DMS153 treated with DMSO at 0.1 percent for 48 hours (cell line): ENCODE measurements at regions not wholly inside any gene's neighbourhood (a gene's known extent, or its start where the extent isn't known, plus 50 kb on each side); places are given as distances from the start of the nearest gene placed in this dataset.

Experiments
- DNase-seq: peaks from one replicate; lab custom pipeline; 2025; ENCODE audit not compliant: unreplicated experiment; lab: John Stamatoyannopoulos, UW

DNA sequence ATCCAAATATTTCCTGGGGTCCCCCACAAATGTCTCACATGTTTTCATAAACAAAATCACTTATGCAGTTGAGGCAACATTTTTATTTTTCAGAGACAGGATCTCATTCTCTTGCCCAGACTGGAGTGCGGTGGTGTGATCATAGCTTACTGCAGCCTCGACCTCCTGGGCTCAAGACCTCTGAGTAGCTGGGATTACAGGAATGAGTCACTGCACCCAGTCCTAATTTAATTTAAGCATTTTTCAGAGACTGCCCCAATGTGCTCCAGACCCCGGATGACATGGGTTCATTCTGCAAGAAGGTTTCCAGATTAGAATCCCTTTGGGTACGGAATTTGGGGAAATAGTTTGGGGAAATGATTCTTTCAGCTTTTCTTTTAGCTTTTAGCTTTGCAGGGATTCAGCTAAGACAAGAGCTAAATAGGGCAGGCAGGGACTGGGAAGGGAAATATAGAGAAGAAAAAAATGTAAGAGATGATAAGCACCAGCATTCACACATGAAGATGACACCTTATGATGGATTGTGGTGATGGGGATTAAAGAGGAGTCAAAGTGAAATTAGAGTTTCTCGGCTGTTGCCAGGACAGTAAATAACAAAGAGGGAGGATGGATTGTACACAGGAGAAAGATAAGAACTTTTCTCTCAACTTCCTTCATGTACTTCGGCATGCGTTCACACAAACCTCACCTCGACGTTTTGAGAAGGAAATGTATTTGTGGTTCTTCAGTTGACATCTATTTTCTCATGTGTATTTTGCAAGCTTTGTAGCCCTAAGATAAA, 169.4 kb upstream of the TAB2 start:
- no peak for DNase-seq

DNA sequence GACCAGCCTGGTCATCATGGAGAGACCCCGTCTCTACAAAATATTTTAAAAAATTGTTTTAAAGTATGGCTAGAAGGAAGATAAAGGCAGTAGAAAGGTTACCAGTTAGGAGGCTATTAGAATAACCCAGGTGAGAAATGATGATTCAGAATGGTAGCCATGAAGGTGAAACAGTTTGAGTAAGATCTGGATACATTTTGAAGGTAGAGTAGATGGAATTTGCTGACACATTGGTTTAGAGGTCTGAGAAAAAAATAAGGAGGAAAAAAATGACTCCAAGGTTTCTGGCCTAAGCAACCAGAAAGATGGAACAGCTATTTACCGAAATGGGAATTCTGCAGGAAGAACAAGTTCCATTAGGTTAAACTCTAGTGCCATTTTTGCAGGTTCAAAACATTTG, 167.9 kb upstream of the TAB2 start:
- no peak for DNase-seq

DNA sequence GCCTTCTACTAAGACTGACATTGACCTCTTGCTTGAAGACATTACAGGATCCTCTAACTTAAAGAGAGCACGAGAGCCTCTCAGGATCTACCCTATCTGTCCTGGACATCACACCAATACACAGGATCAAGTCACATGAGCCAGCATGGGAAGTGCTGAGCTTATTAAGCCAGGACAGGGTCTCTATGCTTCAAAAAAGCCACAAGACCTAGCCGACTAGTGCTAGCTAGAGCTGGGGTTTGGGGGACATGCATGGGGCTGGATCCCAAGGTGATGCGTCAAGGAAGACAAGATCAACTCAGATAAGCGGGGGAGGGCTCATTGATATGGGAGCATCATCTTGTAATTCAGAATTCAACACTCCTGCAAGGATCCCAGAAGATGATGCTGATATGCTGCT, 167.2 kb upstream of the TAB2 start:
- no peak for DNase-seq

DNA sequence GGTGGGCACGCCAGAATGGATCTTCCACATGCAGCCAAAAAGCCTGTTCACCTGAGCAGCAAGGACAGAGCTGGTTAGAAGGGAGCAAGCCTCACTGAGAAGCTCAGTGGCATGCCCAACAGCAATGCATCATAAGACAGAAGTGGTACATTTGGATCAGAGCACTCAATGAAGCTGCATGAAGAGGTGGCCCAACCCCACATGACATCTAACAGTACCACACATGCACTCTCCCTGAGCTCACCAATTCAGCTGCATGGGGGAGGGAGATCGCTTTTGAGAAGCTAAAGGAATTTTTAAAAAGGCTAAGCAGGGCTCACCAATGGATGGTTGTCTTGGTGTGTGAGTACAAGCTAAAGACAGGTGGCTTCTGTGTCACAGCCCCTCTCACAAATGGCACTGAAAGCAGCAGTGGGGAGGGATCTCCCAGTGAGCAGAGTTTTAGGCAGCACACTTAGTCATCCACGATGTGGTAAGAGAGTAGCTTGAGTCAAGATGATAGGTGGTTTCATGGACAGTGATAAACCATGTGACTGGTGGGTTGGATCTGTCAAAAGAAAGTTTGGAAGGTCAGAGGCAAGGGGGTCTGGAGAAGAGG, 166.6 kb upstream of the TAB2 start:
- DNase-seq, result no peak

DNA sequence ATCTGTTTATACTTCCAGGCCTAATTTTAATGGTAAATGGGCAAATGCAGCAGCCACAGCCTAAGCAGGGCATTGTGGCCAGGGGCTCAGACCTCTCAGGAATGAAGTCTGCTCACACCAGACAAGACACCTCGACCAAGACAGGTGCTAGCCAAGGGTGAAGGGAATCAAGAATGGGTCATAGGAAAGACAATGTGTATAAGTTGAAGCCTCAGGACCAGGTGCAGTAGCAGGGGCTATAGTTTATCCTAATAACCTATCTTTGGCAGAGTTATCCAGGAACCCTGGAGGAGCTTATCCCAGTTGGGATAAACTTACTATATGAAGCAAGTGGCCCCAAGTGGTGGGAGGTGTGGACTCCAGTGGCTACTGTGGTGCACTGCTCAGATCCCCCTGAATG, 165.0 kb upstream of the TAB2 start:
- DNase-seq, result no peak

DNA sequence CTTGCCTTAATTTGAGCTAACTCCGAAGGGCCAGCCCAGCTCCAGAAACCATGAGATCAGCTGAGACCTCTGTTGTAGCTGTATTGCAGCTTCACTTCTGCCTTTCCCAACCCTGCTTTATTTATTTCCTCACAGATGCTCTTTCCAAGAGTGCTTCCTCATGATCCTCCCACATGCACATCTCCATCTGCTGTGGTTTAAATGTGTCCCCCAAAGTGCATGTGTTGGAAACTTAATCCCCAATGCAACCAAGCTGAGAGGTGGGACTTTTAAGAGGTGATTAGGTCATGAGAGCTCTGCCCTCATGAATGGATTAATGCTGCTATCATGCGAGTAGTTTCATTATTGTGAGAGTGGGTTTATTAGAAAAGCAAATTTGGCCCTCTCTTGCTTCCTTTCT, 164.4 kb upstream of the TAB2 start:
- DNase-seq, result no peak

DNA sequence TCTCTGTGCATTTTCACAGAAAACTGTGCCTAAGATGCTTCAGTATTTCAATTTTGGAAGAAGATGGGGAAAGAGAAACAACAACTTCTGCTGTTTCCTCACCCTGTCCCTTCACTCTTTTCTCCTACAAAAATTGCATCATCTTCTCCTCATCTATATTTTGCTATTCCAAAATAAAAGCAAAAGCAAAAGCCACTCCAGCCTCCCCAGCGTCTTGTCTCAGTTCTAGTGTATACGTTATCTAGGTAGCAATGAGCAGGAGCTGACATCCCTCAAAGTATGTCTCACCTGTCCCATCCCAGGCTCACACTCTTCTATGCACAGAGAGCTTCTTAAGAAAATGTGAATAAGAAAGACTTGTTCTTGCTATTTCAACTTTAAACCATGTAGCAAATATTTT, 163.8 kb upstream of the TAB2 start:
- DNase-seq, result no peak

DNA sequence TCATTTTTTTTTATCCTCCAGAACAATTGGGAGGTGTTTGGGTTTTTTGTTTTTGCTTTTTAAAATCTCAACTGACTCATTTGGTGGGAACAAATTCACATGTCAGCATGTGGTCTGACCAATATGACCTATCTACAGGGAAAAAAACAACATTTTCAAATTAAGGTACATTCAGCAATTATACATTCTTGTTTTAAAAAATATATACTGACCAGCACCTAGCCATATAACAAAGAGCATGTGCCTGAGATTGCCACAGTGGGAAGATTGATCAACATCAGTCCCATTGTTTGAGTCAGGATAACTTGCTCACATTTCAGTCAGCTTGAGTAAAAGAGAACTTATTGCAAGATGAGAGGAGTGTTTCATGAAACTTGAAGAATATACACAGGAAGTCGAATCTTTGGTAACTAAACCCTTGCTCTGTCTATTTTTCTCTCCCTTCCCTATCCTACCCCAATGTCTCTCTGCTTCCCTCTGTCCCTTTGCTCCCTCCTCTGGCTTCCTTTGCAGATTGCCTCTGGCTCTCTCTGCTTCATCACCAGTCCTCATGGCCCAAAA, 163.2 kb upstream of the TAB2 start:
- DNase-seq, result no peak

DNA sequence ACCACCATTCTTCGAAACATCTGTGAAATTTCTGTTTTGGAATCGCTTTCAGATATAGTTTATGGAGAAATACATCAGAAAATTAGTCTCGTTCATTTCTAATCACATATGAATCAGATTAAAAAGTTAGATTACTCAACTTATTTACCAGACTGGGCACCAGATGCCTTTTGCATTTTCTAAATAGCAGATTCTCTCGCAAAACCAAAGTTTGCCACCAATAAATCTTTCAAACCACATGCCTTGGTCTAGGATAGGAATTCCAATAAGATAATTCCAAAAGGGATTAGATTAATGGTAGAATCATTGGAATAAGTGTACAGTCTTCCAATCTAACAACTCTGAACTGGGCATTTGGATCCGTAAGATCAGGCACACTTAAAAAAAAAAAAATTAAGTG, 160.4 kb upstream of the TAB2 start:
- no peak for DNase-seq

DNA sequence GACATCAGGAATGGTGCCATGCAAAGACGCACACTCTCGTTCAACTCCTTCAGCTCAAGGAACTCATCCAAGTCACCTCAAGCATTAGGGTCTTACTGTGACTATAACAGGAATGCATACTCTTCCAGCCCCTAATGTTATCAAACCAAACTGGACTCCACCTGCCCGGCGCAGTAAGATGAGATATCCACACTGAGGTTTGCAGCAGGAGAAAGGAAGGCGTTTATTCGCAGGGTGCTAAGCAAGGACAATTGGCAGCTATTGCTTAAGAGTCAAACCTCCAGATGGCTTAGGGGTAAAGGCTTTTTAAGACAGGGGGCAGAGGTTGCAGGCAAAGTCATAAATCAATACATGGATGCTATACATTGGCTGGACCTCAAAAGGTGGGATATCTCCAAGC, 159.4 kb upstream of the TAB2 start:
- DNase-seq, result no peak

DNA sequence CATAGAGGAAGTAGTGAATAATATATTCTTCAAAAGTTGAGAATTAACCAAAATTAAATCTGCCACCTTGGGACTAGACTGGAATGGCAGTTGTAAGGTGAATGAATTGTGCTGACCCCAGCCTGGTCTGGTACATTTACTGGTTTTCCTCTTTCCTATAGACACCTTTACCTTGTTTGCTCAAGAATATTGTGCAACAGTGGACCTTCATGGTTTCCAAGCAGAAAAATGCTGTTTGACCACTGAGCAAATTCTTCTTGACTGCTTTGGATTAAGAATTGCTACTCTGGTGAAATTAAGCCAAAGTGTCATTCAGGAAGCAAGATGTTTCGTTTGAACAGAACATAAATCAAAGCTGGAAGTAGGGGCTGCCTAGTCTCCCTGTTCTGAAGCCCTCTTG, 156.6 kb upstream of the TAB2 start:
- no peak for DNase-seq

DNA sequence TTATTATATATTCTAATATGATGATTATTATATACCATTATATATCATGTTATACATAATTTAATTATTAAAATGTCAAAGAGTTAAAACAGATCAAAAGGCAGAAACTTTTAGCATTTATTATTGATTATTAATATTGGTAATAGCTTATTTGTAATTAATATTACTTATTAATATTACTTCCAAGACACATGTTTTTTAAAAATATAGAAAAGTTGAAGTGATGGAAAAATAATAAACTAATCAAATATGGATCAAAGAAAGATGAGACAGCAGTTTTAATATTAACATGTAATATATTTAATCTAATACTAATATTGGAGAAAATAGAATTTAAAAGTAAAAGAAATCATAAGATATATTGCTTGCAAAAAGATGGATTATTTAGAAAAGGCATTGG, 154.6 kb upstream of the TAB2 start:
- DNase-seq, result no peak

DNA sequence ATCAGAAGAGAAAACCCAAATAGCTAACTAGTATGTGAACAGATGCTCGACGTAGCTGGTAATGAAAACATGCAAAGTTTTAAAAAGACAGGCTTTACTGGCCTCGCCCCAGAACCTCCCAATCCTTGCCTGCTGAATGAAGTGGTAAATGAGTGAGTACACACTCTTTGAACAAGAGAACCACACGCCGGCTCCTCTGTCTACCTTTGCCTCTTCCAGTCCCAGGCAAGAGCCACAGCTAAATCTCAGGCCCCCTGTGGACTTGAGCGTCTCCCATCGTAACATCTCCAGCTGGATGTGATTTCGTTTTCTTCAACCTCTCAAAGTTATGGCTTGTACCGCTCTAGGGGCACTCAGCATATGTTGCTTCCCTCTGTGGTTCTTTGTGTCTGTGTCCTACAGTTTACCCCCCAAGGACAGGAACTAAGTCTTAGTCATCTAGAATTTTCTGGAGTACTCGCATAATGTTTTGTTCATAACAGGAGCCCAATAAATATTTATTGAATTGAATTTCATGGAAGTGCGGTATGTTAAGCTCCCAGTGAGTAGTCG, 153.2 kb upstream of the TAB2 start:
- no peak for DNase-seq

DNA sequence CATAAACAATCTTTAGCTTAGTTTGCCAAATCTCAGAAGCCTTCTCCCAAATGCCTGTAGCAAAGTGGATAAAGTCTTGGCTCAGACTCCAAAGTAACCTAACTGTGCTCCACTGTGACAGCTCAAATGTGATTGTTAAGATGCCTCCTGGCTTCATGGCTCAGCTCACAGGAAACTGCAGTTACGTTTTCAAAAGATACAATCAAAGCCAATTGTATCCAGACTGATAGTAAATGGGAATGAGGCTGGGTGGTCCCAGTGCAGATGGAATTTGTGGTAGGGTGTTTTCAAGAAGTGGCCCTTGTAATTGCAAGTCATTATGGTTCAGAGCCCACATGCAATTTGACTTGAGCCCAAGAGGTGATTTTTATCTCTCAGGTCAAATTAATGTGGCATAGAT, 151.2 kb upstream of the TAB2 start:
- no peak for DNase-seq

DNA sequence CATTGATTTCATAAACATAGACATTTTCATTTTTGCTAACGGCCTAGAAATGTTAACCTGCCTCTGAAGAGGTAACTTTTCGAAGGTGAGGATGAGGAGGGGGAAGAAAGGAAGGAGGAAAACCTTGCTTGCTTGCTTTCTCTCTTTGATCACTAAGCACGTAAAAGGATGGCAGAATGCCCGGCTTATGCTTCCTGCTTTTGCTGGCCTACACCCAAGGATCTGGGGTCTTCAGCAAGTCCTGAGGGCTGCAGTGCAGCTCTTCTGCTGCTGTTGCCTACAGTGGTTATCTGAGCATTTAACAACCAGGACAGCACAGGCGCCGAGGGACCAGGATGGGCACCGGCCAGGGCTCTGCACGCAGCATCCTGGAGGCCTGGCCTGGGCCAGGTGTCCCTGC, 150.8 kb upstream of the TAB2 start:
- DNase-seq, result no peak

DNA sequence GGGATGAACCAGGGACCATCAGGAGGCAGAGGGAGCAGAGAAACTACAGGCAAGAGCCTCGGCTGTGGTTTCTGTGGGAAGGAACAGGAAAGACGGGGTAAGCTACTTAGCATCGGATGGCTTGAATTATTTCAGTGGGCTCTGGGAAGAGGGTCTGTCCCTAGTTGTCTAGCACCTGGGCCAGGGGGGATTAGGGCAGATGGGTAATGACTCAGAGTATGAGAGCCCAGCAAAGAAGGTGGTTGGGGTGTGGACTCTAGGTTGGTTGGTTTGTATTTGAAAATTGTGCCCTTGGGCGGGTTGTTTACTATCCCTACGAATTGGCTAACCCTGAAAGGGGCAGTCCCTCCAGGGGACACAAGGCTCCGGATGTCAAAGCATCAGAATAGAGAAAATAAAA, 148.5 kb upstream of the TAB2 start:
- DNase-seq, result no peak

DNA sequence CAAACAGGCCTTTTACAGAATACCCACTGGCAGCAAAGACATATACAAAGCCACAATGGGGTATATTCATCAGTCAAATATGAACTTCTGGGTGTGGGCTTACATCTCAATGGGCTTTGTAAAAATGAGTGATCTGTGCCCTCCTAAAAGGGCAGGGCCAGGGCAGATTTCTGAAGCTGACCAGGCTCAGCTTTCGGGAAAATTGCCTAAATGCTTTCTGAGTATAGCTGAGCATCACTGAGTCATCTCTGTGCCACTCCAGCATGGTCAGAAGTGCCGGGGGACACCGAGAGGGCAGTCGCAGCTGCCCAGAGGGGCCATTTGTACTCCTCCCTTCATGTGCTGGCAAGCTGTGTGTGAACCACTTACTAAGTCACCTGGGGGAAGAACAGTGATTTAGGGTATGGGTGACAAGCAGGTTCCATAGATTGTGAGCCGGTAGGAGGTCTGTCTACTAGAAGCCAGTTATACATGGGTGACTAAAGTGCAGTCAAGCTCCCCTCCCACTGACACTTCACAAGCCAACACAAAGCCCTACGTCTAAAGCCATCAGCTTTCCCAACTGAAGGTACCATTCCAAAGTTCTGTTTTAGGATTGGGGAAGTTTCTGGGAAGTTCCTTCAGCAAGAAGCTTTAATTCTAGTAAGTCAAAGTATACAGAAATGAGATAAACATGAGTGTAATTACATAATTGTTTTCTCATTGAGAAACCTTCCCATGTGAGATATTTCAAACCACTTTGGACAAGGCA, 147.6 kb upstream of the TAB2 start:
- no peak for DNase-seq

DNA sequence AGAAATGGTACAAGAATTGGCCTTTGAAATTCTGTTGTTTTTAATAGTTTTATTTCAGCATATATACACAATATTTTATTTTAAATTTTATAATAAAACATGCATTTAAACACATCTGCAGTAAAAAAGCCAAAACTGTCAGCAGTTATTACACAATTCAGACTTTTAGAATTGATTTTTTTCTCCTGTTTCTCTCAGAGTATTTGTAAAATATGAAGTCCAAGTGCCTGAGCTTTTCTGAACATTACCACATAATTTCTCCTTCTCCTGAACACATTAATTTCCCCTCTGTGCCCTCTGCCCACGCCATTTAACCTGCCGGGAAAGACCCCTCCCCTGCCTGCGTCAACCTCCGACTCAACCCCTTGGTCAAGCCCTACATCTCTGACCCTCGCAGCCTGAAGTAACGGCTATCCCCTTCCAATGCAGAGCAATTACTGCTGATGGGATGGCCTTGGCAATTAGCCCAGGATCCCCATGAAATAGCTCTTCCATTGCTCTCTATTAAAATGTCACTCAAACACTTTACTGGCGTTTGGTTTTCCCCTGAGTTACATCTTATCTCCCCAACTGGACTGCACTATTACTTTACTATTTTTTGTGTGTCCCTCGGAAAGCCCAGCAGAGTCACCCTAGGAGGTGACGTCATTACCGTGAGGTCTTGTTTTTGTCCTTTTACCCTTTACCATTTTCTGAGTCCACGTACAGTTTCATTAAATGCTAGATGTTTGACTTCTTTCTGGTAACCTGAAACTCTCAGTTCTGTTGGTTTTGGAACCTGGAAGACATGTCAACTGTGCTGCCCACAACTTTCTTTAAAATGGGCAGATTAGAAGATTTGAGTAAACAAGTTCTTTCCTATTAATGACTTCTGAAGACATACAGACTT, 146.7 kb upstream of the TAB2 start:
- peak; percentile 74 for DNase-seq

DNA sequence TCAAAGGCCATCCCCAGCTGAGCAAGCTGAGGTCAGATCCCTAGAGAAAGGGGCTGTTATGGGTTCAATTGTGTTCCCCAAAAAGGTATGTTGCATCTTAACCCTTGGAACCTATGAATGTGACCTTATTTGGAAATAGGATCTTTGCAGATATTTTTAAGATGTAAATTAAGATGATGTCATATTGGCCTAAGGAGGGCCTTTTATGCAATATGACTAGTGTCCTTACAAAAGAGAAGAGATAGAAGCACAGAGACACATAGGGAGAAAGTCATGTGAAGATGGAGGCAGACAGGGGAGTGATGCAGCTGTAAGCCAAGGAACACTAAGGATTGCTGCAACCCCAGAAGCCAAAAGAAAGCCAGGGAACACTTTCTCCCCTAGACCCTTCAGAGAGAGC, 144.3 kb upstream of the TAB2 start:
- DNase-seq, result no peak

DNA sequence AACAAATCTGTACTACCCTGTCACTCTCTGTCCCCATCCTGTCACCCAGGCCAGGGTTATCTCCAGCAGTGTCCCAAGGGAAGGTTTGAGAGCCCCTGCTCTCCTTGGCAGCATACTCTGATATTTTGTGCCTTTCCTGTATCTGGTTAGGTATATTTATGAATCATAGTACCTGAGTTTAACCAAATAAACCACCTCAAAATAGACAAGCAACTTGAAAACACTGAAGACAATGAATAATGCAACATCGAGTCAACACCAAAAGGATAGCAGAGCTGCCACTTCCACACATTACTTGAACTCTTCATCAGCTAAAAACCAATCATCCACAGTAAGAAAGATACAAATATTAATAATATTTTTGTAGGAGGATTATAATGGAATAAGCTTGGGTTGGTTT, 142.6 kb upstream of the TAB2 start:
- no peak for DNase-seq
